ENCODE measurements at regions not wholly inside any gene's neighbourhood (a gene's known extent, or its start where the extent isn't known, plus 50 kb on each side); places are given as distances from the start of the nearest gene placed in this dataset.
A peak's percentile ranks its signal among the peaks of the same experiment; 100 is the strongest.
"Not testable (repeated sequence)": the region's sequence is repeated elsewhere in the genome, so short reads cannot be mapped to it uniquely, and the experiment has no call there.

DNA sequence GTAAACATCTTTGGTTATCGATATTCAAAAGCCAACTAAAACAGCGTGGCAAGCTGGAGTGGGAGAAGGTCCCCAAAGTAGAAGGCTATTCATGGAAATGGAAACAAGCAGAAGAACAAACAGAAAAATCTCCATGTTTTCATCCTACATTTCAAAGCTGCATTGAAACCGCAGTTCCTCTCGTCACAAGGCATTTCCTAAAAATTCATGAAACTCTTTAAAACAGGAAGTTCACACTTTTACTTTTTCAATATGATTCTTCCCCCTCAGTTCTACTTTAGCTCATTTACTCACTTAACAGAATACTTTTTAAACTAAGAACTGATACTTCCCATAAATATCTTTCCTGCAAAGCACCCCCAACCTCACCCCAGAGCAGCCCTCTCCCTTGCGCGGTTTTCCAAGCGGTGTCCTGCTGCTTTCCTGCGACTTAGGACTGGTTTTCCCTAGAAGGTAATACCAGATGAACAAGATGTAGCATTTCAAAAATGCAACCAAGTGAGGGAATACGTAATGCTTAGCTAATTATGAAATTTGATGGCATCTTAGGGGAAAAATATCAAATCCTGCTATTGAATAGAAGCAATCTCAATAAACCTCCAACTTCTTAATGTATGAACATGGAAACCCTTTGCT lies 228.3 kb upstream of the PKN2 start:
- DNase-seq, result no peak

DNA sequence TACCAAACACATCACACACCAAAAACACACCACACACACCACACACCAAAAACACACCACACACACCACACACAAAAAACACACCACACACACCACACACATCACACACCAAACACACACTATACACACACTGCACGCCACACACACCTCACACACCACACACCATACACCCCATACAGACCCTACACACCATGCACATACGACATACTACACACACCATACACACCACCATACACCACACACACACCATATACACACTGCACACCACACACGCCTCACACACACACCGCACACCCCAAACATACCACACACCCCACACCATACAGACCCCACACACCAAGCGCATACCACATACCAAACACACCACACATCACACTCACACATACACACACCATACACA lies 226.9 kb upstream of the PKN2 start:
- DNase-seq, result no peak

DNA sequence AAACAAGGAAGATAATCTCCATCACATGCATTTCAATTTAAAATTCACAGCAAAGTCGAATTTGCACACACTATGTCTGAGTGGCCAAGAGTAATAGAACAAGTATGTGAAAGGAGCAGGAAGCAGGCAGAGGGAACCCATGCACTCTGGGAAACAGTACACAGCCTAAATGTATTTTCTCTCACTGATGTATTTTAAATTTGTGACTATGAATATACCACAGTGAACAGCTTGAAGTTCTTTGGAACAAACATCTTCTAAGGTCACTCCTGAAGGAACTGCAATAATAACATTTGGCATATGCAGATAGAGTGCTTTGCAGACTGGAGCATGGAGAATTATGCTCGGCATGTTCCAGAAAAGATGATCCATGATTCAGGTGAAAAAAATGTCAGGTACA lies 223.1 kb upstream of the PKN2 start:
- no peak for DNase-seq

DNA sequence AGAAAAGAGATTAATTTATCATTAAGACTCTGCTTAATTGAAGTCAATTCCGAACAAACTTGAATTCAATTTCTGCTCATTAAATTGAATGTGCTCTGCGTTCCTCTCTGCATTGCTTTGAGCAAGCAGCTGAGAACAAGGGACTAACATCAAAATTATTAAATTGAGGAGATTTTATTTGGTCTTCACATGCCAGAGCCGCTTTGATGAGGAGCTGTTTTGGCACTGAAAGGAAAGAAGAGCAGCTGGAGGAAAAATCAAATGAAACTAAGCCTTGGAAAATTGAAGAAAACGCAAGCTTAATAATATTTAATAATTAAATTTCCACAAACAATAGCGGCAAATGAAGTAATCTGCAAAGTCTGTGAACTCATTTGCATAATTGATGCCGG lies 222.0 kb upstream of the PKN2 start:
- no peak for DNase-seq

DNA sequence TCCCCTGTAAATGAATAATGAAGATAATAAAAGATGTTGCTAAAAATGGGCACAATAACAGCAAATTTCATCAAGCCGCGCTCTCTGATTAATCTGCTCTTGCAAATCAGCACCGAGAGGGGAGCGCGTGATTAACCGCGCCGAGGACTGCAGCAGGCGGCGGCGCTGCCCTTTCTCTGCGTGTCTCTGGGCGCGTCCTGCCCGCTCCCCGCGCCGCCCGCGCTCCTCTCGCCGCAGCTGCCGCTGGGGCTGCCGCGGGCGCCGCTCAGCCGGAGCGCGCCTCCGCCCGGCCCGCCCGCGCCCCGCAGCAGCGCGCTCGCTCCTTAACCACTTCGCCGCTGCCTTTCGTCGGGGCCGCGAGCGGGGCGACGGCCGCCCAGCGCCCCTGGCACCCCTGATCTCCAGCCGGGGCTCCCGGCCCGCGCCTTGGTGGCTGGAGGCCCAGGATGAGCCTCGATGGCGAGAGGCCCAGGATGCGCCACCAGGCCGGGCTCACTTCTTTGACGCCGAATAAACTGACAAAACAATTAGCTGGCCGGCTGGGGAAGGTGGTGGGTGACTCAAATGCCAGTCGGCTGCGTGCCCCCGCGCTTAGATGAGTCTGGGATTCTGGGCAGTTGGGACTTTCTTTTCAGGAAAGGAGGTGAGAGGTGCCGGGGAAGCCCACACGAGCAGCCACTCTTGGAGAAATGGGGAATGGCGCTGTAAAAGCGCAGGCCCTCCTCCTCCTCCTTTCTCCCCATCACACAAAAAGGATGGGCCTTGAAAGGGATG lies 221.4 kb upstream of the PKN2 start:
- DNase-seq, result peak; percentile 30

DNA sequence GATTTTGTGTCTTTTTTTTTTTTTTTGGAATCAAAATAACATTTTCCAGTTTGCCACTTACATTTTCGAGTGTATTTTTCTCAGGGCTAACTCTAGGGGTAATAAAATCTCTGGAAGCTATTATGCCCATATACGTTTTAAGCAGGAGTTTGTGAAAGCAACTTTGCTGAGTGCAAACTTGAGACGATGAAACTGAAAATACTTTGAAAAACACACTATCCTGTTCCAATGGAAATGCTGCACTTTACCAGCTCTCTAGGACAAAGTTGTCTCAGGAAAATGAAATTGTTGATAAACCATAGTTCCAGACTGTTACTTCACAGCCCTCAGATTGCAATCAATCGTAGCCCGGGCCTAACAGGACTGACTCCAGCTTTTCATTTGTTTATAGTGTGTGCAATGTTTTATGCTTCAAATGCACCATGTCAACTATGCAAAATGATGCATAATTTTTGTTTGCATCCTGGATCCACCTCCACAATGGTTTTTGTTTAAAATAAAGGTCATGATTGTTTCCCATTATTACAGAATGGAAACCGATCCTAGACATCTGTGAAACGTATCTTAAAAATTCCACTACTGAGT lies 220.6 kb upstream of the PKN2 start:
- DNase-seq, result no peak

DNA sequence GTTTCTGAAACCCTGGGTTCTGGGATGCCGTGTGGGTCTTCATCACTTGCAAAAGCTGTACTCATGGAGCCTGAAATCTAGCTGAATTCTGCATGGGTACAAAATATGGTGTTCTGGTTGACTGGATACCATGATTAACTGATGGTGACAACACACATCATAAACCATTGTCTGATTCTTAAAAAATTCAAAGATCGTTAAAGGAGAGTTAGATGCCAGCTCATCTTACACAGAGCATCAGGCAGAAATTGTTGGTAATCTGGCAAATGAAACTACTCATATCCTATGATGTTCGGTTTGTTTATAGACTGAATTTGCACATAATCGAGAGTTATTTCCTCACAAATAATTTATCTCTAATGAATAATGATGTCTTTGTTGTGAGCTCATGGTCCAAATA lies 218.1 kb upstream of the PKN2 start:
- no peak for DNase-seq

DNA sequence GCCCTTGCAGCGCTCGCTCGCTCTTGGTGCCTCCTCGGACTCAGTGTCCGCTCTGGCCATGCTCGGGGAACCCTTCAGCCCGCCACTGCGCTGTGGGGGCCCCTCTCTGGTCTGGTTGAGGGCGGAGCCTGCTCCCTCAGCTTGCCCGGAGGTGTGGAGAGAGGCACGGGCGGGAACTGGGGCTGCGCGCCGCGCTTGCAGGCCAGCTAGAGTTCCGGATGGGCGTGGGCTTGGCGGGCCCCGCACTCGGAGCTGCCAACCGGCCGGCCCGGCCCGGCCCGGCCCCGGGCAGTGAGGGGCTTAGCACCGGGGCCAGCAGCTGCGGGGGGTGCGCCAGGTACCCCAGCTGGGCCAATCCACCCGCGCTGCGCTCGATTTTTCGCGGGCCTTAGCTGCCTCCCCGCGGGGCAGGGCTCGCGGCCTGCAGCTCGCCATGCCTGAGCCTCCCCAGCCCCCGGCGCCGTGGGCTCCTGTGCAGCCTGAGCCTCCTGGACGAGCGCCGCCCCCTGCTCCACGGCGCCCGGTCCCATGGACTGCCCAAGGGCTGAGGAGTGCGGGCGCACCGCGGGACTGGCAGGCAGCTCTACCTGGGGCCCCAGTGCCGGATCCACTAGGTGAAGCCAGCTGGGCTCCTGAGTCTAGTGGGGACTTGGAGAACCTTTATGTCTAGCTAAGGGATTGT lies 217.0 kb upstream of the PKN2 start:
- no peak for DNase-seq

DNA sequence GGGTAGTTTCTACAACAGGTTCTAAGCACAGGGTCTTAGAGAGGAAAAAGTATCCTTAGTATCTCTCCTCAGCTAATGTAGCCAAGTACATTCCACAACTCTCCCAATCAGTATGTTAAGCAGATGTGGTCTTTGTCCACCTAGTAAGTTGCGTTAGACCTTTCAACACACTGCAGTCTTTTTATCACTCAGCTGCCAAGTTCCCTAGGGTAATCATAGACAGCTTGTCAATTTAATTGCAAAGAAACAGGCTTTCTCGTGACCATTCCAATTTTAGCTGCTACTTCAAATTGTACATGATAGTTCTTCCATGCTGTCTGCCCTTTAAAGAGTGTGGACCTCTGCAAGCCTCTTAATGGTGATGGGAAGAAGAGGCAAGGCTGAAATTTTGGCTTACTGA lies 211.8 kb upstream of the PKN2 start:
- no peak for DNase-seq

DNA sequence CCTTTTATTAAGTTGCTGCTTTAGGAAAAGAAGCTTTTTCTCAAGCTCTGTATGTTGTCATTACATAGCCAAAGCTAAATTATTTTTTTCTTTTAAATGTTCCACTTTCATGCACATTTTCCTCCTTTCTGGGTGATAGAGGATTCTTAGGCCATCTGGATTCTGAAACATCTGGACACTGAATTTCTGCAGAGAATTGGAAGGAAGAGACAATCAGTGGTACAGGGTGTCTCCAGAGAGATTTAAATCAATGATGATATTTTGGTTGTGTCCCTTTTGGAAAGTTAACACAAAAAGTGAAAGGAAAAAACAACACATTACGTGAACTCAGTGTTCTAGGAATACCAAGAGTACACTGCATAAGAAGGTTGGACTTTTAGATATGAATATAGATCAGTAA lies 211.4 kb upstream of the PKN2 start:
- DNase-seq, result no peak

DNA sequence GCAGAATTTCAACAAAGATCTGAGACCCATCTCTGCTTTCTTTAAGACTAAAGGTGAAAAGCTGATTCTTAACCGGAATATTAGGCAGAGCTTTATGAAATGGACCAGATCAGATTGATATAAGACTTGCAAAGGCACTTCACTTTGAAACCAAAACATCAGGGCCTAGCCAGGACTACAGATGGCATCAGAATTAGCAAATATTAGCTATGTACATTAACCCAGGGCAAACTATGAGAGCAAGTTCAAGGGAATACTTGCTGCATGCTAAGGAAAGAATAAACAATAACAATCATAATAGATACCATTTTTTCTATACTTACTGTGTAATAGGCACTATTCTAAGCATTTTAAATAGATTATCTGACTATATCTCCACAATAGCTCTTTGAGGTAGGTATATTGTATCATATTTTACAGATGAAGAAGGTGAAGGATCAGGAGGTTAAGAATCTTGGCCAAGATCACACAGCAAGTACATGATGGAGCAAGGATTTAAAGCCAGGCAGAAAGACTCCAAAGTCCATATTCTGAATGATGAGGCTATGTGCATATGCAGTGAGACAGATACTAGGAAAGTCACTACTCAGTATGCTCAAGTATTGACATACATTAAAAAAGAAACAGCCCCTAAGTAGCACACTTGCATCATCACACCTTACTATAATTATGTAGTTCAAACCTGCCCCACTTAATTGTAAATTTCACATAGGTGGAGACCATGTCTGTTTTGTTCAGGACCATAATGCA lies 209.3 kb upstream of the PKN2 start:
- no peak for DNase-seq

DNA sequence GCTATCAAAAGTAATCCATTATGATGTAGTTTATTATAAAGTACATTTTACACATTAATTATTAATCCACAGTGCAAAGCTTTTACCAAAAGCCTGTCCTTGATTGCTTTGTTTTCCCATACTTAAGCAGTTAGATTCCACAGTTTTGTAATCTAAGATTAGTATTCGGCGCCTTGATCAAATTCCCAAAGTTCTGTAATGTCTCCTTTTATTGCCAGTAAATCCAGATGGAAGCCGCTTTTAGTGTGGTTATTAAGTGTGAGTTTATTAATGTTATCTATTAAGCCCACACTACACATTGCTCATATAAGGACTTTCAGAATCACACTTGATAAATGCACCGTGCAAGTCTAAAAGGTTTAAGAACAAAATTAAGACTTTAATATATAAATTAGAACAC lies 199.2 kb upstream of the PKN2 start:
- no peak for DNase-seq

DNA sequence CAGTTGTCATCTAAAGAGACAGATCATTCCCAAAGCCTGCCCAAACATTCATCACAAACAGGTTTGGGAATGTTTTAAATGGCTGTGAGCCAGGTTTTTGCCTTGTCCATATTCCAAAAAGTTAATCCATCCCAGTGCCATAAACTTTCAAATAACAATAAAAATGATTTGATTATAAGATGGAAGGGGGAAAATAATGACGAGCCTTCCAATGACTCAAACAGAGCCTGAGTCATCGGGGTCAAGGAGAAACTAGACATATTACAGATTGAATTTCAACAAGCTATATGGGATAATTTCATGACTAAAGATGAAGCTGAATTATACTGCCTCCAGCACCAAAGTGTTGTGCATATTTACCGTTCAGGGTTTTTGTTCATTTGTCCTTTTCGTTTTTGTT lies 195.8 kb upstream of the PKN2 start:
- no peak for DNase-seq

DNA sequence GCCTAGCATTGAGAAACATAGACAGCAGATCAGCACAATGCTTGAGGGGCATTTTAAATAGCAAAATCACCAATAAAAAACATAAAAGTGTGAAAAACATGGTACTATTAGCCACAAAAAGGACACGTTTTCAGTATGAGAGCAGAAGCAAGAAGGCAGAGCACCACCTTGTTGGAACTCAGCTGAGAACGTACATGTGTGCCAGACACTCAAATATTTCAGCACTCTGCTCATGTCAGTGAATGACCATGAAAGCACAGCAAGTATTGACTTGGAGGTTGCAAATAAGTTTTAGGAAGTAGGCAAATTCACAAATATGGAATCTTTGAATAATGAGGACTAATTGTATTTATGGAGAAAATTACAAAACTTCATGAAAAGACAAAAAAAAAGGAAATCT lies 193.4 kb upstream of the PKN2 start:
- no peak for DNase-seq

DNA sequence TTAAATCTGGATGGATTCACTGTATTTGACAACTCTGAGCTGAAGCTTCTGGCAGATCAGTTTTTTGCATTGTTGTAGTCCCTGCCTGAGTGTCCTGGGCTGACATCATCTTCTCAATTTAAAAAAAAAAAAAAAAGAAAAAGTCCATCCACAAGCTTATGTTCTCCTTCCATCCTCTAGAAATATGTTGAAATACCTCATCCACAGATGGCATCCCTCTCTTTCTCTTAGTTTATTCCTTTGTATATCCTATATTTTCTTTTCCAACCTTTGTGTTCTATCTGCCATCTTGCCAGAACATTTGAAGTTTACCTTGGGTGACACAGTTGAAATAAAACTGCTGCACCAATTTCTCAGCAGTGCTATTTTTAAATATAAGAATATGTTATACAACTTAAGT lies 184.4 kb upstream of the PKN2 start:
- DNase-seq, result no peak

DNA sequence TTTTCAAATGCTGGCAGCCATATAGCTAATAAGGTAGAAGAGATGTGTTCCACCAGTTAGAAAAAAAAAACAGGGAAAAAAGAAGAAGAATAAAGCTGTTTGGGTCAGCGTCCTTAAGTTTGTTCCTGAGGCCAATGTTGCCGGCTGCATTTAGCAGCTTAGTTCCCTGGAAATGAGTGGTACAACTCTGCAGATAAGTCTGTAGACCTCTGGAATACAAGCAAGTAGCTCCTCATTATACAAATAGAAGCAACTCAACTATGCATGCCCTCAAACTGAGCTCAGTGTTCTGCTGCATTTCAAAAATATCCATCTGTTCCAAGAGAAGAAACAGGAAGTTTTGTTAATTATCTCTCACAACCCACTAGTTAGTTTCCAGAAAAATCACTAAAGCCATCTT lies 181.2 kb upstream of the PKN2 start:
- no peak for DNase-seq

DNA sequence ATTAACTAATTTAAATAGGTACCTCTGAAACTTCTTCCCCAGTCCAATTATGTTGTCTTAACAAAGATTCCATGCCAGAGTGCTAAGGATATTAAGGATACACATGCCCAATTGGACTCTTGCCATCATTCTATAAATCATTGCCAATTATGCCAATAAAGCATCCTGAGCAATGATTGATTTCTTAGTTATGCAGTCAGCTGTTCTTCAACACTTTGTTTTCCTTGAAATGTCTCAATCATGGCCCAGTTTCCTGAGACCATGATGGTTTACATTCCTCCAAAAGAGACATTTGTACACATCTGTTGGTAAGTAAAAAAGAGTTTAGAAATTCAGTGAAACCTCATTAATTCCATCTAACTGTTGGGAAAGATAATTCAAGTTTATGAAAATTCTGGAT lies 180.4 kb upstream of the PKN2 start:
- no peak for DNase-seq

DNA sequence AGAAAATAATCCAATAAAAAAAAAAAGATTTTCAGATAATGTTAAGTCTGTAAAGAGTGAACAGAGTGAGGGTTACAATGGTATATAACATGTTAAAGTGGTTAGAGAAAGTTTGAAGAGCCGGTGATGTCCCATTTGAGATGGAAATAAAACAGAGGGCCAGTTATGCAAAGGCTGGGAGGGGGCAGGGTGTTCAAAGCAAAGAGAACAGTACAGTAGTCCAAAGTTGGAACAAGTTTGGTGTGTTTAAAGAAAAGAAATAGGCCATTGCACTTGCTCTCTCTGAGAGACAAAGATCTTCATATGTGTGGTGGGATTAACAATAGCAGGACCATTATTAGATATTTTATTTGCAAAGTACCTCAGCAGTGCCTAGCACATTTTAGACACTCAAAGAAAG lies 179.5 kb upstream of the PKN2 start:
- DNase-seq, result no peak

DNA sequence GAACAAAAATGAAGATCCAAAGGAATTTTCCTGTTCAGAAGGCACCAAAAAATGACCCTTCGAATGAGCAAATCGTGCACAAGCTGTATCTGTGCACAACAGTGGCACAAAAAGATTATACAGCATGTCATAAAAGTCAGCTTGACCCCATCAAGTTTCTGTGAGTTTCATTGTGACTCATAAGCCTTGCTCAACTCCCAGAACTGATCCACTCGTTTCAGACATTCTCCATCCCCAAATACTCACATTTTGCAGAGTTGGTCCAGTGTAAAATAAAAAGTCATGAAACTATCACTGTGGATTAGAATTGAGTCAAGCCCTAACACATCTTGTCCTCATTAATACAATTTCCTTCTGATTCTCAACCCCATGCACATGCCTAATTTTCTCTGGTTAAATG lies 174.7 kb upstream of the PKN2 start:
- DNase-seq, result no peak

DNA sequence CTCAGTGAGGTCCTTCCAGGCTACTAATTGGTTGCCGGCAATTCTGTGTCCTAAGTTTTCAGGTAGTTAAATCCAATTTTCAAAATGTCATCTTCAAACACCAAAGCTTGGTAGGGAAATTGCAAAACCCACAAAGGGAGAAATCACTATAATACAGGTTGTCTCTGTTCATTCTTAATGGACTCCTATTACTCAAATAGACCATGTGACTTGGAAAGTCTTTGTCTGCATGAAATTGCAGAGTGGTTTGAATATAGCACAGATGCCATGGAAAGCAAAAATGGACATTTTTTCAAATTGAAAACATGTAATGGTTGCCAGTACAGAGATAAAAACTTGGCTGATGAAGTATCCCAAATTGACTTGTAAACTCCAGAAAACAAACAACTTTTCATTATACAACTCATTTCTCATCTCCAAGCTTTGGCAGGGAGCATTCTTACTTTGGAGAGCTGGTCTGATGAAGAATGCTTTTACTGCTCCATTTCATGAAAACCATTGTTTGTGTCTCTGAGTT lies 169.5 kb upstream of the PKN2 start:
- DNase-seq, result no peak

DNA sequence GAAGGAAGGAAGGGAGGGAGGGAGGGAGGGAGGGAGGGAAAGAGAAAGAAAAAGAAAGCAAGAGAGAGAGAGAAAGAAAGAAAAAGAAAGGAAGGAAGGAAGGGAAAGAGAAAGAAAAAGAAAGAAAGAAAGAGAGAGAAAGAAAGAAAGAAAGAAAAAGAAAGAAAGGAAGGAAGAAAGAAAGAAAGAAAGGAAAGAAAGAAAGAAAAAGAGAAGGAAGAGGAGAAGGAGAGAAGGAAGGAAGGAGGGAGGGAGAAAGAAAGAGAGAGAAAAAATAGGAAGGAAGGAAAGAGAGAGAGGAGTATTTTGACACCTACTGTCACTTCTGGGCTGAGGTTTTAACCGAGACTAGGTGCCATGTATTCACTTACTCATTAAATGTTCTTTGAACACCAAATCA lies 166.6 kb upstream of the PKN2 start:
- DNase-seq, result not testable (repeated sequence)

DNA sequence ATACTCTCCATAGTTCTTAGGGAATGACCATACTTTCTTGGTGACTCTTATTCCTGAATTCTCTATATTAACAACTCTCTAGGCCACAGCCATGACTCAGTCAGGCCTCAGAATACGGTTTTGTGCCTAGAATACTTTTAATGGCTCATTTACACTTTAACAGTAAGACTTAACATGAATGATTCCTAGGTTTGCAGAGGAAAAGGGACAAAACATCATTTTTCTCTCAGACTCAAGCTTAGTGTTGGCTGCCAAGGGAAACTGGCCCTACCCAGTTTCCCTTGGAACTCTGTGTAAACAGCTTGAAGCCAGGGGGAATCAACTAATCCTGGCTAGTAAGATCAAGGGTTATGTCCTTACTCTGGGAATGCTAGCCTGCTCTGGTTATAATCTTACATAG lies 164.9 kb upstream of the PKN2 start:
- DNase-seq, result no peak
